KOPT-K1 (cell line): ENCODE measurements at regions not wholly inside any gene's neighbourhood (a gene's known extent, or its start where the extent isn't known, plus 50 kb on each side); places are given as distances from the start of the nearest gene placed in this dataset.

Experiments used
- H3K27ac ChIP-seq: fragments of 200-600 bp; sonication (generic); 2 replicates; pipeline ENCODE4 v1.5.1; 2016; ENCODE audit warnings: antibody characterized with exemption, mild to moderate bottlenecking, low read depth, low read length; ENCODE audit not compliant: poor library complexity, severe bottlenecking
- H3K36me3 ChIP-seq: fragments of 200-600 bp; sonication (generic); 2 replicates; pipeline ENCODE4 v1.5.1; 2017; ENCODE audit warnings: antibody characterized with exemption, mild to moderate bottlenecking, low read length, moderate library complexity; ENCODE audit not compliant: insufficient read depth
- H3K9me3 ChIP-seq: fragments of 200-600 bp; sonication (generic); 2 replicates; pipeline ENCODE4 v1.5.1; 2017; ENCODE audit warnings: antibody characterized with exemption, low read length, mild to moderate bottlenecking; ENCODE audit not compliant: insufficient read depth, poor library complexity, severe bottlenecking

- Histone ChIP-seq H3K27ac (no peak overlapping the region), H3K9me3 (no peaks in the 10 kb centered on the region), H3K36me3 (no peaks in the 10 kb centered on the region)
Measured at GRCh38 chr1:239708622-239709021, 322.3 kb downstream of the CHRM3 start.

- Histone ChIP-seq H3K9me3 (no peaks in the 10 kb centered on the region), H3K27ac (no peak overlapping the region), H3K36me3 (no peaks in the 10 kb centered on the region)
Measured at GRCh38 chr1:239711768-239712167, 325.4 kb downstream of the CHRM3 start.

- Histone ChIP-seq H3K27ac (no peak overlapping the region), H3K36me3 (no peaks in the 10 kb centered on the region), H3K9me3 (no peaks in the 10 kb centered on the region)
Measured at GRCh38 chr1:239717097-239717917, 330.9 kb downstream of the CHRM3 start.

- Histone ChIP-seq H3K36me3 (no peaks in the 10 kb centered on the region), H3K9me3 (no peaks in the 10 kb centered on the region), H3K27ac (no peak overlapping the region)
Measured at GRCh38 chr1:239717918-239718184, 331.5 kb downstream of the CHRM3 start.

- Histone ChIP-seq H3K9me3 (no peaks in the 10 kb centered on the region), H3K27ac (no peak overlapping the region), H3K36me3 (no peaks in the 10 kb centered on the region)
Measured at GRCh38 chr1:239718571-239718970, 332.2 kb downstream of the CHRM3 start.

GRCh38 chr1:239718997-239719628 is 332.7 kb downstream of the CHRM3 start:
- no peaks in the 10 kb centered on the region for H3K36me3 ChIP-seq
- peak overlapping the region; percentile 52 for H3K27ac ChIP-seq
- H3K9me3 ChIP-seq = no peaks in the 10 kb centered on the region

- no peaks in the 10 kb centered on the region for H3K9me3 ChIP-seq
- H3K36me3 ChIP-seq = no peaks in the 10 kb centered on the region
- peak overlapping the region; percentile 52 for H3K27ac ChIP-seq
Measured at GRCh38 chr1:239719642-239720258, 333.4 kb downstream of the CHRM3 start.

- Histone ChIP-seq H3K36me3 (no peaks in the 10 kb centered on the region), H3K27ac (no peak overlapping the region), H3K9me3 (no peaks in the 10 kb centered on the region)
Measured at GRCh38 chr1:239722035-239722434, 335.7 kb downstream of the CHRM3 start.

- Histone ChIP-seq H3K27ac (no peak overlapping the region), H3K9me3 (no peaks in the 10 kb centered on the region), H3K36me3 (no peaks in the 10 kb centered on the region)
Measured at GRCh38 chr1:239723776-239724367, 337.5 kb downstream of the CHRM3 start.

GRCh38 chr1:239725371-239725770 is 339.0 kb downstream of the CHRM3 start:
- no peaks in the 10 kb centered on the region for H3K36me3 ChIP-seq
- no peaks in the 10 kb centered on the region for H3K9me3 ChIP-seq
- H3K27ac ChIP-seq = no peak overlapping the region

- Histone ChIP-seq H3K9me3 (no peaks in the 10 kb centered on the region), H3K27ac (no peak overlapping the region), H3K36me3 (no peaks in the 10 kb centered on the region)
Measured at GRCh38 chr1:239725933-239726332, 339.6 kb downstream of the CHRM3 start.

- Histone ChIP-seq H3K36me3 (no peaks in the 10 kb centered on the region), H3K27ac (no peak overlapping the region), H3K9me3 (no peaks in the 10 kb centered on the region)
Measured at GRCh38 chr1:239730378-239730777, 344.0 kb downstream of the CHRM3 start.

- no peaks in the 10 kb centered on the region for H3K9me3 ChIP-seq
- H3K27ac ChIP-seq = no peak overlapping the region
- no peaks in the 10 kb centered on the region for H3K36me3 ChIP-seq
Measured at GRCh38 chr1:239731082-239731748, 344.8 kb downstream of the CHRM3 start.

GRCh38 chr1:239732770-239733169 is 346.4 kb downstream of the CHRM3 start:
- H3K36me3 ChIP-seq = no peaks in the 10 kb centered on the region
- no peaks in the 10 kb centered on the region for H3K9me3 ChIP-seq
- no peak overlapping the region for H3K27ac ChIP-seq

- Histone ChIP-seq H3K9me3 (no peaks in the 10 kb centered on the region), H3K36me3 (no peaks in the 10 kb centered on the region), H3K27ac (no peak overlapping the region)
Measured at GRCh38 chr1:239733995-239734394, 347.6 kb downstream of the CHRM3 start.
